Naive thymus-derived CD8-positive, alpha-beta T cell (primary cell): ENCODE measurements at regions not wholly inside any gene's neighbourhood (a gene's known extent, or its start where the extent isn't known, plus 50 kb on each side); places are given as distances from the start of the nearest gene placed in this dataset.

ENCODE experiments used
- ATAC-seq, 2 donors: fragments of 150-1000 bp; cut with Tn5 transposase in 1 of 2; sonication (Bioruptor Pico), chemical (Tn5 transposase) in 1 of 2; 1 replicate in 1 of 2; 2 replicates in 1 of 2; pipeline ENCODE4 v1.10.0; 2021; ENCODE audit warnings: mild to moderate bottlenecking in 2 of 2, moderate library complexity in 2 of 2
- POLR2A ChIA-PET: fragments of 350-600 bp; sonication (Branson Sonifier 250); formaldehyde crosslinking; loops from one replicate; lab custom pipeline; 2021; ENCODE audit warnings: antibody characterized with exemption; lab: Charles Lee
- DNase-seq, 10 donors: peaks; one replicate each; pipeline versions ENCODE4 v3.0.0 to v3.0.0-alpha.2; 2020 to 2022
- H3K27ac Mint-ChIP-seq, 10 donors: one replicate each; pipeline ENCODE4 v1.8.0; 2020 to 2022; ENCODE audit warnings: mild to moderate bottlenecking in 10 of 10, mixed read lengths in 10 of 10, moderate library complexity in 4 of 10, inconsistent platforms in 1 of 10
- H3K27me3 Mint-ChIP-seq, 5 donors: one replicate each; pipeline ENCODE4 v1.8.0; 2021 to 2022; ENCODE audit warnings: mixed read lengths in 5 of 5
- H3K36me3 Mint-ChIP-seq, 3 donors: one replicate each; pipeline ENCODE4 v1.8.0; 2020 to 2022; ENCODE audit warnings: mixed read lengths in 3 of 3, mild to moderate bottlenecking in 2 of 3, inconsistent platforms in 1 of 3
- H3K4me1 Mint-ChIP-seq, 4 donors: one replicate each; pipeline ENCODE4 v1.8.0; 2021 to 2022; ENCODE audit warnings: mixed read lengths in 4 of 4
- H3K4me3 Mint-ChIP-seq, 10 donors: one replicate each; pipeline ENCODE4 v1.8.0; 2020 to 2022; ENCODE audit warnings: mild to moderate bottlenecking in 10 of 10, mixed read lengths in 10 of 10, moderate library complexity in 6 of 10, inconsistent platforms in 1 of 10
- H3K9me3 Mint-ChIP-seq, 9 donors: one replicate each; pipeline ENCODE4 v1.8.0; 2020 to 2022; ENCODE audit warnings: mixed read lengths in 9 of 9, mild to moderate bottlenecking in 3 of 9, inconsistent platforms in 1 of 9, moderate library complexity in 1 of 9

DNA sequence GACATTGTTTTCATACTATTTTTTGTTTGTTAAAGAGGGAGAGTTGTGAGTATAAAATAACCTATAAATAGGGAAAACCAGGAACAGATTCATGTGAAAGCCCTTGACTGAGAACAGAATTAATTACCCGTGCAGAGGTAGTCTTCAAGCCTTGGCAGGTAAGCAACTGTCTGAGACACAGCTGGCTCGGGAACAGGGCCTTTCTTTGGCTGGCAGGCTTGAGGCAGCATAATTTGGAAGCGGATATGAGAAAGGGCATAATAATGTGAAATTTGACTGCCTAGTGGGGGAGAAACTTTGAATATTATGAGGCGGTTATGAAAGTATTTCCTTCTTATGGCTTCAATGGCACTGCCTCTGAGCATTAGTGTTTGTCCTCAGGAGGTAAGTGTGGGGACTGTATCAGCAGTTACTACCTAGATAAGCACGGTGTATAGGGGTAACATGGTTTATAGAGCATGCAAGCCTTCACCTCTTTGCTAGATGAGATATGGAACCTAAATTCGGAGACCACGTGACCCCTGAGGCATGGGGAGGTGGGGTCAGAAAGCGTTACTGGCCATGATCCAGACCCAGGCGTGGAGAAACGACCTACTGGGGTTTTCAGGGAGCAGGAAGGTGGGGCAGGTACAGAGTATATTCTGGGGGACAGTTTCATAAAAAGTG, 210.2 kb upstream of the GAS1 start:
- Mint-ChIP-seq H3K4me1 (no peaks in the 10 kb centered on the region), H3K36me3 (no peaks in the 10 kb centered on the region), H3K27me3 (peaks cover 1 to 26% (median 2%) of the 10 kb centered on the region in 5 donors), H3K27ac (no peak overlapping the region), H3K9me3 (peaks cover 0 to 2% (median 0%) of the 10 kb centered on the region in 9 donors), H3K4me3 (no peak overlapping the region)
- POLR2A ChIA-PET, result no interaction called here
- DNase-seq, result no peak
- ATAC-seq, result no peak

DNA sequence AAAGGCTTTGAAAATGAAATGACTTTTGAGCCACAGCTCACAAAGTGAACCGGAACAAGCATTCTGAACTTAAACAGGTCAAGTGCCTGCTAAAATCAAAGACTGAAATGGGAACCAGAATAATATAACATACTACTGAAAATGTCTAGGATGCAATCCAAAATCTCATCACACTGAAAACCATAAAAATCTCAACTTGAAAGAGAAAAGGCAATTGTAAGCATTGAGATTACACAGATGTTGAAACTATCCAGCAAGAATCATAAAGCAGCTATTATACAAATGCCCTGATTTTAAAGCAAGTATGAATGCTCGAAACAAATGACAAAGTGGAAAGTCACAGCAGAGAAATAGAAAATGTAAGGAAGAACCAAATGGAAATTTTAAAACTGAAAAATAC, 211.5 kb upstream of the GAS1 start:
- no peaks in the 10 kb centered on the region for H3K4me1 Mint-ChIP-seq
- H3K27ac Mint-ChIP-seq, result no peak overlapping the region
- H3K9me3 Mint-ChIP-seq, result peaks cover 0 to 2% (median 0%) of the 10 kb centered on the region in 9 donors

DNA sequence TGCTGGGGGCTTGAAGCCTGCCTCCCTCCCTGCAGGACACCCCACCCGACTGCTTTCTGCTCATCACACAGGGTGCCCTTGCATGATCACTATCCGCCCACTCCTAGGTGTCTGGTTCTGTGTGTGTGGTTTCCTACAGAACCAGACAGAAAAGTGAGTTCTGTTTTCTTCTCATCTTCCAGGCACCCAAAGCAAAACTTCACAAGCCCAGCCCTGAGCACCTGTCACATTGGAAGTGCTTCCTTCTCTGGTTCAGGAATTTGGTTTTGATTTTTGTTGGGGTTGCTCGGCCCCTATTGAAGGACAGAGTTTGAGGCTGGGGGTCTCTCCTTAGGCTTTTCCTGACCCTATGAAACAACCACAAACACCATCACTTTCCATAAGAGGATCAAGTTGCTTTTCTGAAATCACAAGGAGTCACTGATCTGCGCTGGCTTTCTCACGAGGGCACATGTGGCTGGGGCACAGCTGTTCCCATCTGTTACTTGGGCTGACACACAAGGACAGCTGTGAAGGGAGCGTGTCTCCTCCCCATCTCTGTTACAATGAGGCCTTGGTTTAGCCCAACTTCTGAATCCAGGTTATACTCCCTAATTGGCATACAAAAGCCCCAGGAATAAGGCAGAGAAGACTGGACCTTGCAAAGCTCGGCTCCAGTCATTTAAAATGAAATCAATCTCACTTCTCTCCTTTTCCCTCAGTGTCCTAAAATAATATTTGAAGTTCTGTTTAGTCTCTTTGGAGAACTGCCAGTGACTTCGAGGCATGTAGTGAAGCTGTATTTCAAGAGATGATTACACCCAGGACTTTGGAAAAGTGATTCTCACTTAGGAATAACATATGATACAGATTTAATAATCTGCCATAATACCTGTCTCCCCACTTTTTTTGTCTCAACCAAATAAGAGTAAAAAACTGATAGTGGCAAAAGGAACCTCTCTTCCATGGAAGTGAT, 213.1 kb upstream of the GAS1 start:
- Mint-ChIP-seq H3K36me3 (no peaks in the 10 kb centered on the region), H3K4me1 (no peaks in the 10 kb centered on the region), H3K27me3 (peaks cover 1 to 23% (median 5%) of the 10 kb centered on the region in 5 donors), H3K27ac (no peak overlapping the region), H3K9me3 (peaks cover 0 to 2% (median 0%) of the 10 kb centered on the region in 9 donors), H3K4me3 (no peak overlapping the region)
- no peak for ATAC-seq
- POLR2A ChIA-PET, result no interaction called here
- DNase-seq, result no peak

More for the DNA sequence above, 211.5 kb upstream of the GAS1 start:
- Mint-ChIP-seq H3K27me3 (peaks cover 0 to 23% (median 2%) of the 10 kb centered on the region in 5 donors), H3K36me3 (no peaks in the 10 kb centered on the region), H3K4me3 (no peak overlapping the region)
- no peak for DNase-seq
- POLR2A ChIA-PET, result no interaction called here
- ATAC-seq, result no peak

DNA sequence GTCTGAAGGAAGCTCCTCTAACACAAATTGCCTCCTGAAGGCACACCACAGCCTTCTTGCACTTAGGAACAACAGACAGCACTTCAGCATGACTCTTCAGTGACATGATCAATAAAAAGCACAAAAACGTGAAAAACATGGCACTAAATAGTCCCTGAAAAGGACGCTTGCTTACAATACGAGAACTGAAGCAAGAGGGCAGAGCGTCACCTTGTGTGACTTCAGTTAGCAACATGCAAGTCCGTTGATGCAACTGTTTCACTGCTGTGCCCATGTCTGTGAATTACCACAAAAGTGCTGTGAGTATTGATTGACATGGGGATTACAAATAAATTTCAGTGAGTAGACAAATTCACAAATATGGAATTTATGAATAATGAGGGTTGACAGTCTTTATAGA, 219.9 kb upstream of the GAS1 start:
- POLR2A ChIA-PET, result no interaction called here
- Mint-ChIP-seq H3K36me3 (no peaks in the 10 kb centered on the region), H3K27ac (no peak overlapping the region), H3K27me3 (peaks cover 4 to 34% (median 10%) of the 10 kb centered on the region in 5 donors), H3K4me3 (no peak overlapping the region), H3K9me3 (no peaks in the 10 kb centered on the region), H3K4me1 (no peaks in the 10 kb centered on the region)
- DNase-seq (no peak), ATAC-seq (no peak)

DNA sequence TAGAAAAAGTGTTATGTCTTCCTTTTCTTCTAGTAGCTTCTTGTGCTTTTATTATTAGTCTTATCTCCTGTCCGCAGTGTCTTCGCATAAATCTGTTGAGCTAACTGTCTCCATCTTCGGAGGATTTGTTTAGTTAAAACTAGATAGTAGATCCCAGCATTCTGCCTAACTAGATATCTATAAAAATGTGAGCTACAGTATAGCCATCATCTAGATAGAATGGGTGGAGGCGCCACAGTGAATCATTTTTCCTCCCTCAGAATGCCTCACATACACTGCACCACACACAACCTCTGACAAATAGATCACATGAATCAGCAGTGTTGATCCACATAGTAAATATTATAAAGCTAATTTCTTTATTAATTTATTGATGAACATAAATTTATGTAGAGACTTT, 220.3 kb upstream of the GAS1 start:
- no peaks in the 10 kb centered on the region for H3K36me3 Mint-ChIP-seq
- H3K4me1 Mint-ChIP-seq, result no peaks in the 10 kb centered on the region
- H3K9me3 Mint-ChIP-seq, result no peaks in the 10 kb centered on the region
- H3K27me3 Mint-ChIP-seq, result peaks cover 4 to 34% (median 10%) of the 10 kb centered on the region in 5 donors
- no peak for DNase-seq
- no peak overlapping the region for H3K4me3 Mint-ChIP-seq
- H3K27ac Mint-ChIP-seq, result no peak overlapping the region
- POLR2A ChIA-PET, result no interaction called here
- no peak for ATAC-seq

DNA sequence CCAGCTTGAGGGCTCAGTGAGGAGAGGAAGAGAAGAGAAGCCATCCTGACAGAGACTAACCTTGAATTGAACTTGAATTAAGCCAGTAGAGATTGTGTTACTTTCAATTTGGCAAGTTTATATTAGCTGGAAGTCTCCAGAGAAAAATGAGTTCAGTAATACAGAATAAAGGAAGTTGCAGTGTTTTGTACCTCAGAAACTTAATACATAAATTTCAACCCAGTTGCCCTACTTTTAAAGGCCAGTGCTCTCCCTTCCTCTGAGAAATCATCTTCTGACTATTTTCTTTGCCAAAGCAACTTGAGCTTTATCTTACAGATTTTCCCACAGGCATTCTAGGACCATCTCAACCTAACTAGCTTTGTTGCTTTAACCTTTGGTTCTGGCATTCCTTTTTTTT, 231.0 kb upstream of the GAS1 start:
- Mint-ChIP-seq H3K9me3 (peaks cover 0 to 14% (median 5%) of the 10 kb centered on the region in 9 donors), H3K27me3 (peaks cover 0 to 6% (median 1%) of the 10 kb centered on the region in 5 donors), H3K4me1 (no peaks in the 10 kb centered on the region), H3K36me3 (no peaks in the 10 kb centered on the region), H3K4me3 (no peak overlapping the region), H3K27ac (no peak overlapping the region)
- POLR2A ChIA-PET, result no interaction called here
- DNase-seq (no peak), ATAC-seq (no peak)

DNA sequence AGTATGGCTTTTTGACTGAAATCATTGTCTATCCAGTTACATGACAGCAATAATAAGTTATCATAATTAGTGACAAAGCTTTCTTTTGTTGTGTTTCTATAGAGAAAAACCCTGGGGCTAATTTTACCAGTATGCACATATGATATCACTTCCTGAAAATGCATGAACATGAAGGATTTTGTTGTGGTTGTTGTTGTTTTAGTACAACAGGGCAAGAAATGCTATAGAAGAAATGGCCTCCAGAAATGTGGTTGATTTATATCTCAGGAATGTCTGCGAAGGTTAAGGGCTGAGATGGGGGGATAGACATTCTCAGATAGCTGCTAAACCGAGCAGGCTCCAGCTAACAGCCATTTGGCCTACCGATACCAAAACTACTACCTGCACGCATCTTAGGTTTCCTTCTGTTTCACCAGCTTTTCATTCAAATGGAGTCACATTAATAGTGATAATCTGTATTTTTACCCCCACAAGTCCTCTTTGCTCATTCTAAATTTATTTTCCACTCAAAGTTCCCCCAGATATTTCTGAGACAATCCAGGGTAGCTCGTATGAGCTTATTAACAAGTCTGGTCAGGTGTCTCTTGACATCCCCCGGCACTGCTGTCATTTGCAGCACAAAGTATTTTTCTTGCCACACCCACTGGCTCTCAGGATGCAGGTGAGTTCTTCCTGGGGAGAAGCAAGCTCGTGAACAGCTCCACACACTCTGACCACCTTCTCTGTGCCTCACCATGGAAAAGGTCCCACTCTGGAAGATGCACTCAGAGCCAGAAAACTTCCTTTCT, 232.4 kb upstream of the GAS1 start:
- peaks cover 0 to 17% (median 5%) of the 10 kb centered on the region in 9 donors for H3K9me3 Mint-ChIP-seq
- H3K27me3 Mint-ChIP-seq, result peaks cover 0 to 6% (median 1%) of the 10 kb centered on the region in 5 donors
- no peak for ATAC-seq
- no peaks in the 10 kb centered on the region for H3K36me3 Mint-ChIP-seq
- no peak overlapping the region for H3K27ac Mint-ChIP-seq
- H3K4me1 Mint-ChIP-seq, result no peaks in the 10 kb centered on the region
- no peak overlapping the region for H3K4me3 Mint-ChIP-seq
- POLR2A ChIA-PET, result no interaction called here
- no peak for DNase-seq

DNA sequence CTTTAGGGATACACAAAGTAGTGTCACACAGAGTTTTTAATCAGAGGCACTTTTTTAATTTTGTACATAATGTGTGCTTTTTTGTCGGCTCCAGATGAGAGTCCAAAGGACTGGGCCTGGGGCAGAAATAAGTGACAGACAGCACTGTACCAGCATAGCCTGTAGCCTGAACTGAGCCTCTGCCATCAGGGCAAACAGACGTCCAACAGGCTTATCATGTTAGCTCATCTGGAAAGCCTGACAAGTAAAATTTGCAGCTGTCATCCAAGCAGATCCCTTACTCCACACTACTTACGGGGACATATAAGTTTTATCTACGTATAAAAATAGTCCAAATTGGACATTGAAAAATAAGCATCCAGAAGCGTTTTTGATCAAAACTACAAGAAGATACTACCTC, 233.1 kb upstream of the GAS1 start:
- POLR2A ChIA-PET, result no interaction called here
- H3K4me3 Mint-ChIP-seq, result no peak overlapping the region
- DNase-seq (no peak), ATAC-seq (no peak)
- H3K27ac Mint-ChIP-seq, result no peak overlapping the region
- peaks cover 0 to 17% (median 5%) of the 10 kb centered on the region in 9 donors for H3K9me3 Mint-ChIP-seq
- peaks cover 1 to 6% (median 5%) of the 10 kb centered on the region in 5 donors for H3K27me3 Mint-ChIP-seq
- H3K4me1 Mint-ChIP-seq, result no peaks in the 10 kb centered on the region
- H3K36me3 Mint-ChIP-seq, result no peaks in the 10 kb centered on the region

DNA sequence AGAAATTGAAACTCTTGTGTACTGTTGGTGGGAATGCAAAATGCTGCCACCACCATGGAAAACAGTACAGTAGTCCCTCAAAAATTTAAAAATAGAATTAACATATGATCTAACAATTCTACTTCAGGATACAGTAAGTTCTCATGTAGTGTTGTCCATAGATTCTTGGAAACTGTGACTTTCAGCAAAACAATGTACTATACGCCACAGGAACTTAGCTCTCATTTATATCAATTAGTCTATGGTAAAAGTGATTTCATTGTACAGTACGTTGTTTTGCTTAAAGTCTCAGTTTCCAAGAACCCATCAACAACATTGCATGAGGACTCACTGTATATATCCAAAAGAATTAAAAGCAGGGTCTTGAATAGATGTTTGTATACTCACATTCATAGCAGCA, 233.5 kb upstream of the GAS1 start:
- H3K9me3 Mint-ChIP-seq, result peaks cover 0 to 17% (median 5%) of the 10 kb centered on the region in 9 donors
- H3K4me1 Mint-ChIP-seq, result no peaks in the 10 kb centered on the region
- POLR2A ChIA-PET, result no interaction called here
- H3K4me3 Mint-ChIP-seq, result no peak overlapping the region
- no peak for DNase-seq
- no peak for ATAC-seq
- no peaks in the 10 kb centered on the region for H3K36me3 Mint-ChIP-seq
- H3K27ac Mint-ChIP-seq, result no peak overlapping the region
- peaks cover 1 to 10% (median 5%) of the 10 kb centered on the region in 5 donors for H3K27me3 Mint-ChIP-seq

DNA sequence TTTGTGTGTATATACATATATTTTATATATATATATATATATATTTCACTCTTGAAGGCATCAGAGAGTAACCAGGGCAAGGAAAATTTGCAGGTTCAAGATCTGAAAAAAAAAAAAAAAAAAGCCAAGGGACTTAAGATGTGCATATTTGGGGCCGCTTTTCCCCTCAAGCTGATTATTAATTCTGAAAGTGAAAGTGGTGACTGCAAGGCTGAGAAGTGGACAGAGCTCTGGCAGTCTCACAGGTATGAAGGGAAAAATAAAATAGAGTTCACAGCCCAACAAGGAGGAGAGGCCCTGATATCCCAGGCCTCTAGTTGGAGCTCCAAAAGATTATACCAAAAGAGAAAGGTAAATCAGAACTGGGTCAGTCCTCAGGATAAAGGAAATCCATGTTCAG, 234.4 kb upstream of the GAS1 start:
- H3K9me3 Mint-ChIP-seq, result peaks cover 0 to 17% (median 5%) of the 10 kb centered on the region in 9 donors
- ATAC-seq (no peak), DNase-seq (no peak)
- H3K36me3 Mint-ChIP-seq, result no peaks in the 10 kb centered on the region
- no peak overlapping the region for H3K27ac Mint-ChIP-seq
- H3K4me1 Mint-ChIP-seq, result no peaks in the 10 kb centered on the region
- POLR2A ChIA-PET, result no interaction called here
- peaks cover 3 to 16% (median 5%) of the 10 kb centered on the region in 5 donors for H3K27me3 Mint-ChIP-seq
- no peak overlapping the region for H3K4me3 Mint-ChIP-seq

DNA sequence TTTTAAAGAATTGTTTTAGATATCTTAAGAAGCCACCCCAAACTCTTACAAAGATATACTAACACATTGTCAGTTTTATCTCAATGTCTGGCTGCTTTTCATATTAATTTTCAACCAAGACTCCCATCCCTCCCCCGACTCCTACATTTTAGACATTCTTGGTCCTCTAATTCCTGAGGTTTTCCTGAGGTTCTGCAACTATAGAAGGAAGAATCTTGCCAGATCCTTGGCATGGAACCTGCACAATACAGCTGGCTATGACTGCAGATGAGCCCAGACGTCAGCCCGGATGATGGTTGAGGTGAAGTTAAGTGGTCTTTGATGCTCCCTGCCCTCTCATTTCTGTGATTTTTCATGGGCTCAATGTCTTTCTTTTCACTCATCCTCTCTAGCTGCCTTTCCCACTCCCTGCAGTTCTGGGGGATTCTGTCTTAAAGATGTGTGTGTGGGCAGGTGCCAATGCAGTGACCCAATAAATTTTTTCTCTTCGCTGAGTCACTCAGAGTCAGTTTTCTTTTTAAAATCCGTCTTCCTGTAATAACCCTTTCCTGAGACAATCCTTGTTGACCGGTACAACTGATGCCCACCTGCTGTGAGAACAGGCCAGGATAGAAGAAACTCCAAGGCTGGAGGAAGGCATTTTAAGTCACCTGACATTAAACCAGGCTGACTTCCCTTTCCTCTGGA, 237.8 kb upstream of the GAS1 start:
- Mint-ChIP-seq H3K27ac (no peak overlapping the region), H3K36me3 (no peaks in the 10 kb centered on the region), H3K27me3 (peaks cover 2 to 35% (median 13%) of the 10 kb centered on the region in 5 donors), H3K9me3 (peaks cover 0 to 17% (median 5%) of the 10 kb centered on the region in 9 donors), H3K4me3 (no peak overlapping the region), H3K4me1 (no peaks in the 10 kb centered on the region)
- DNase-seq, result no peak
- ATAC-seq, result no peak
- POLR2A ChIA-PET, result no interaction called here

DNA sequence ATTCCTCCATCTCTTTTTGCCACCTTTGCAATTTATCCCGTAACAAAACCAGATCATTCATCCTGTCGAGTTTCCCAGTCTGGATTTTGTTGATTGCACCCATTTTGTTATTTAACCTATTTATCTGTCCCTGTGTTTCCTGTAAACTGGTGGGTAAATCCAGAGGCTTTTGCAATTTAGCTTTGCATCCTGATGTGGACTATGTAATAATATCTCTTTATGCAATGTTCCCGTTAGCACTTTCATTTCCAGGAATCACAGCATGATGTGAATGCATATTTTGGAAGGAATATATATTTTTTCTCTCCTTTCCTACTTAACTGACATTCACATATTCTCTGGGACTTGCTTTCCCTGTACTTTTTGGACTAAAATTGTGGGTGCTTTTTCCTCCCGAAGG, 240.3 kb upstream of the GAS1 start:
- Mint-ChIP-seq H3K4me3 (no peak overlapping the region), H3K4me1 (no peaks in the 10 kb centered on the region), H3K27me3 (peaks cover 2 to 45% (median 13%) of the 10 kb centered on the region in 5 donors), H3K36me3 (no peaks in the 10 kb centered on the region), H3K27ac (no peak overlapping the region), H3K9me3 (peaks cover 0 to 10% (median 2%) of the 10 kb centered on the region in 9 donors)
- ATAC-seq (no peak), DNase-seq (no peak)
- POLR2A ChIA-PET, result no interaction called here
